SJCRH30 (cell line): ENCODE measurements at regions not wholly inside any gene's neighbourhood (a gene's known extent, or its start where the extent isn't known, plus 50 kb on each side); places are given as distances from the start of the nearest gene placed in this dataset.
"Not testable (repeated sequence)": the region's sequence is repeated elsewhere in the genome, so short reads cannot be mapped to it uniquely, and the experiment has no call there.

ENCODE experiments used
- DNase-seq, 2 experiments: peaks; one replicate each; pipeline ENCODE4 v3.0.0-alpha.2; 2015 to 2020
- H3K27ac ChIP-seq: fragments of 250-450 bp; sonication (Bioruptor Pico); 2 replicates; pipeline ENCODE4 v1.5.1; 2020; ENCODE audit warnings: mild to moderate bottlenecking, moderate library complexity
- H3K27me3 ChIP-seq: fragments of 250-450 bp; sonication (Bioruptor Pico); 2 replicates; pipeline ENCODE4 v1.5.1; 2020; ENCODE audit warnings: mild to moderate bottlenecking, moderate library complexity
- H3K36me3 ChIP-seq: fragments of 250-450 bp; sonication (Bioruptor Pico); 2 replicates; pipeline ENCODE4 v1.5.1; 2020; ENCODE audit warnings: mild to moderate bottlenecking, moderate library complexity
- H3K4me1 ChIP-seq: fragments of 250-450 bp; sonication (Bioruptor Pico); 2 replicates; pipeline ENCODE4 v1.5.1; 2020; ENCODE audit warnings: mild to moderate bottlenecking, moderate library complexity
- H3K4me3 ChIP-seq: fragments of 250-450 bp; sonication (Bioruptor Pico); 2 replicates; pipeline ENCODE4 v1.5.1; 2020; ENCODE audit warnings: mild to moderate bottlenecking, moderate library complexity
- H3K9me3 ChIP-seq: fragments of 250-450 bp; sonication (Bioruptor Pico); replicated peaks from 2 replicates; pipeline ENCODE4 v1.5.1; 2020; ENCODE audit warnings: mild to moderate bottlenecking, moderate library complexity

GRCh38 chr17:14532242-14532641, 231.4 kb downstream of the HS3ST3B1 start:
- not testable (repeated sequence) for H3K4me3 ChIP-seq, H3K36me3 ChIP-seq, H3K27ac ChIP-seq, H3K4me1 ChIP-seq, DNase-seq, H3K27me3 ChIP-seq
- peaks cover 20% of the 10 kb centered on the region for H3K9me3 ChIP-seq

GRCh38 chr17:14525551-14526455, 224.9 kb downstream of the HS3ST3B1 start:
- H3K36me3 ChIP-seq: no peaks in the 10 kb centered on the region
- no peak overlapping the region for H3K4me3 ChIP-seq
- no peak for DNase-seq
- peaks cover 3% of the 10 kb centered on the region; the same call in 1 of the 2 replicates for H3K9me3 ChIP-seq
- no peak overlapping the region for H3K27ac ChIP-seq
- 0 out of 2 replicates have a peak, but pooled peaks cover 2% of the 10 kb centered on the region for H3K4me1 ChIP-seq
- H3K27me3 ChIP-seq: no peaks in the 10 kb centered on the region

- Histone ChIP-seq H3K36me3 (no peaks in the 10 kb centered on the region), H3K4me3 (no peak overlapping the region), H3K27ac (no peak overlapping the region), H3K9me3 (no peaks in the 10 kb centered on the region), H3K27me3 (no peaks in the 10 kb centered on the region), H3K4me1 (no peaks in the 10 kb centered on the region)
- no peak for DNase-seq
Observed at GRCh38 chr17:14522795-14523387, 222.0 kb downstream of the HS3ST3B1 start.

GRCh38 chr17:14518919-14519318, 218.0 kb downstream of the HS3ST3B1 start:
- not testable (repeated sequence) for H3K4me1 ChIP-seq, H3K9me3 ChIP-seq, H3K36me3 ChIP-seq, DNase-seq, H3K4me3 ChIP-seq, H3K27me3 ChIP-seq, H3K27ac ChIP-seq

GRCh38 chr17:14514973-14515372, 214.1 kb downstream of the HS3ST3B1 start:
- no peak overlapping the region for H3K4me3 ChIP-seq
- no peak for DNase-seq
- H3K4me1 ChIP-seq: no peaks in the 10 kb centered on the region
- H3K27me3 ChIP-seq: no peaks in the 10 kb centered on the region; the same call in 1 of the 2 replicates
- H3K36me3 ChIP-seq: no peaks in the 10 kb centered on the region
- H3K27ac ChIP-seq: no peak overlapping the region
- no peaks in the 10 kb centered on the region for H3K9me3 ChIP-seq

GRCh38 chr17:14513835-14514234, 213.0 kb downstream of the HS3ST3B1 start:
- H3K27ac ChIP-seq: no peak overlapping the region
- DNase-seq: no peak
- H3K36me3 ChIP-seq: no peaks in the 10 kb centered on the region
- no peaks in the 10 kb centered on the region; the same call in 1 of the 2 replicates for H3K27me3 ChIP-seq
- H3K4me3 ChIP-seq: no peak overlapping the region
- no peaks in the 10 kb centered on the region for H3K9me3 ChIP-seq
- H3K4me1 ChIP-seq: no peaks in the 10 kb centered on the region

- H3K27me3 ChIP-seq: no peaks in the 10 kb centered on the region; the same call in 1 of the 2 replicates
- no peak overlapping the region for H3K27ac ChIP-seq
- H3K9me3 ChIP-seq: 0 out of 2 replicates have a peak, but pooled peaks cover 3% of the 10 kb centered on the region
- no peaks in the 10 kb centered on the region for H3K4me1 ChIP-seq
- no peak overlapping the region for H3K4me3 ChIP-seq
- H3K36me3 ChIP-seq: no peaks in the 10 kb centered on the region
- peak; percentile 18 to 34 for DNase-seq
Observed at GRCh38 chr17:14510136-14510535, 209.3 kb downstream of the HS3ST3B1 start.

- DNase-seq: no peak
- Histone ChIP-seq H3K4me3 (no peak overlapping the region), H3K4me1 (no peaks in the 10 kb centered on the region), H3K36me3 (no peaks in the 10 kb centered on the region), H3K27me3 (no peaks in the 10 kb centered on the region; the same call in 1 of the 2 replicates), H3K9me3 (0 out of 2 replicates have a peak, but pooled peaks cover 3% of the 10 kb centered on the region), H3K27ac (no peak overlapping the region)
Observed at GRCh38 chr17:14508156-14508555, 207.3 kb downstream of the HS3ST3B1 start.

GRCh38 chr17:14506364-14506763, 205.5 kb downstream of the HS3ST3B1 start:
- Histone ChIP-seq H3K4me1 (no peaks in the 10 kb centered on the region), H3K4me3 (no peak overlapping the region), H3K27me3 (no peaks in the 10 kb centered on the region), H3K27ac (no peak overlapping the region), H3K36me3 (no peaks in the 10 kb centered on the region), H3K9me3 (0 out of 2 replicates have a peak, but pooled peaks cover 3% of the 10 kb centered on the region)
- no peak for DNase-seq

GRCh38 chr17:14505606-14506005, 204.7 kb downstream of the HS3ST3B1 start:
- Histone ChIP-seq H3K4me1 (no peaks in the 10 kb centered on the region), H3K4me3 (no peak overlapping the region), H3K27me3 (no peaks in the 10 kb centered on the region), H3K27ac (no peak overlapping the region), H3K9me3 (0 out of 2 replicates have a peak, but pooled peaks cover 3% of the 10 kb centered on the region), H3K36me3 (no peaks in the 10 kb centered on the region)
- DNase-seq: no peak

- Histone ChIP-seq H3K4me3 (no peak overlapping the region), H3K36me3 (no peaks in the 10 kb centered on the region), H3K27ac (no peak overlapping the region), H3K27me3 (no peaks in the 10 kb centered on the region), H3K4me1 (peaks cover 8% of the 10 kb centered on the region; the same call in 1 of the 2 replicates), H3K9me3 (no peaks in the 10 kb centered on the region)
- peak; percentile 61 to 83 for DNase-seq
Observed at GRCh38 chr17:14499976-14500375, 199.1 kb downstream of the HS3ST3B1 start.

GRCh38 chr17:14498812-14499211, 197.9 kb downstream of the HS3ST3B1 start:
- Histone ChIP-seq H3K4me1 (peaks cover 8% of the 10 kb centered on the region; the same call in 1 of the 2 replicates), H3K27me3 (no peaks in the 10 kb centered on the region), H3K9me3 (no peaks in the 10 kb centered on the region), H3K36me3 (no peaks in the 10 kb centered on the region), H3K27ac (no peak overlapping the region), H3K4me3 (no peak overlapping the region)
- DNase-seq: no peak

GRCh38 chr17:14494161-14494560, 193.3 kb downstream of the HS3ST3B1 start:
- Histone ChIP-seq H3K36me3 (no peaks in the 10 kb centered on the region), H3K27me3 (no peaks in the 10 kb centered on the region), H3K9me3 (no peaks in the 10 kb centered on the region), H3K4me3 (no peak overlapping the region), H3K4me1 (no peaks in the 10 kb centered on the region), H3K27ac (no peak overlapping the region)
- DNase-seq: no peak

- H3K36me3 ChIP-seq: no peaks in the 10 kb centered on the region
- H3K4me1 ChIP-seq: no peaks in the 10 kb centered on the region
- DNase-seq: no peak
- no peaks in the 10 kb centered on the region for H3K27me3 ChIP-seq
- no peaks in the 10 kb centered on the region for H3K9me3 ChIP-seq
- H3K27ac ChIP-seq: no peak overlapping the region
- no peak overlapping the region for H3K4me3 ChIP-seq
Observed at GRCh38 chr17:14489986-14490385, 189.1 kb downstream of the HS3ST3B1 start.

- H3K4me3 ChIP-seq: no peak overlapping the region
- DNase-seq: no peak
- H3K9me3 ChIP-seq: no peaks in the 10 kb centered on the region
- no peaks in the 10 kb centered on the region for H3K4me1 ChIP-seq
- H3K27ac ChIP-seq: no peak overlapping the region
- H3K27me3 ChIP-seq: no peaks in the 10 kb centered on the region
- no peaks in the 10 kb centered on the region for H3K36me3 ChIP-seq
Observed at GRCh38 chr17:14488958-14489550, 188.2 kb downstream of the HS3ST3B1 start.
